B cell (primary cell): ENCODE measurements at regions not wholly inside any gene's neighbourhood (a gene's known extent, or its start where the extent isn't known, plus 50 kb on each side); places are given as distances from the start of the nearest gene placed in this dataset.

Experiments
- ATAC-seq: fragments of 200-7000 bp; cut with Tn5 transposase; one replicate; pipeline ENCODE4 v1.10.0; 2021; ENCODE audit warnings: low read depth, mild to moderate bottlenecking, moderate number of reproducible peaks, moderate library complexity
- CTCF ChIA-PET: fragments of 350-600 bp; sonication (Branson Sonifier 250); formaldehyde crosslinking; loops from one replicate; lab custom pipeline; 2021; ENCODE audit warnings: antibody characterized with exemption, inconsistent platforms; lab: Charles Lee
- POLR2A ChIA-PET: fragments of 350-600 bp; sonication (Branson Sonifier 250); formaldehyde crosslinking; loops from one replicate; lab custom pipeline; 2021; ENCODE audit warnings: antibody characterized with exemption; lab: Charles Lee
- DNase-seq: peaks from one replicate; pipeline ENCODE4 v3.0.0; 2013
- H2AFZ ChIP-seq: 2 replicates; pipeline ENCODE4 v1.6.1; 2012; ENCODE audit warnings: mild to moderate bottlenecking, low read depth, low read length; ENCODE audit not compliant: insufficient read depth, poor library complexity, severe bottlenecking
- H3K27ac ChIP-seq, 2 donors: 1 replicate in 1 of 2; 2 replicates in 1 of 2; pipeline ENCODE4 v1.5.1; 2012 to 2013; ENCODE audit warnings: low read length in 2 of 2, mild to moderate bottlenecking in 2 of 2, moderate library complexity in 1 of 2
- H3K27me3 ChIP-seq, 4 experiments: fragments of 200-600 bp in 1 of 4; sonication (generic) in 1 of 4; replicated peaks in 1 of 4; 1 replicate in 2 of 4; 2 replicates in 2 of 4; pipeline versions ENCODE4 v1.6.1 to v1.7.0; 2013 to 2016; ENCODE audit warnings: low read length in 3 of 4, mild to moderate bottlenecking in 2 of 4, mixed read lengths in 1 of 4, moderate library complexity in 1 of 4; ENCODE audit not compliant: insufficient read depth in 4 of 4, control insufficient read depth in 3 of 4; ENCODE audit errors: control extremely low read depth in 1 of 4
- H3K36me3 ChIP-seq, 2 experiments: replicated peaks in 1 of 2; 1 replicate in 1 of 2; 2 replicates in 1 of 2; pipeline versions ENCODE4 v1.6.1 to v1.7.1; 2013; ENCODE audit warnings: low read length in 1 of 2; ENCODE audit not compliant: insufficient read depth in 2 of 2, control insufficient read depth in 1 of 2; ENCODE audit errors: control extremely low read depth in 1 of 2, extremely low read depth in 1 of 2
- H3K4me1 ChIP-seq, 2 donors: fragments of 200-600 bp in 1 of 2; sonication (generic) in 1 of 2; 1 replicate in 1 of 2; 2 replicates in 1 of 2; pipeline versions ENCODE4 v1.5.1 to v1.6.1; 2013 to 2017; ENCODE audit warnings: low read length in 2 of 2; ENCODE audit not compliant: control insufficient read depth in 2 of 2, insufficient read depth in 2 of 2
- H3K4me2 ChIP-seq: replicated peaks from 2 replicates; pipeline ENCODE3; 2012; ENCODE audit warnings: mild to moderate bottlenecking, low read depth, low read length; ENCODE audit not compliant: poor library complexity, severe bottlenecking
- H3K4me3 ChIP-seq, 5 experiments: fragments of 200-600 bp in 1 of 5; sonication (generic) in 1 of 5; 1 replicate in 3 of 5; 2 replicates in 2 of 5; pipeline versions ENCODE4 v1.5.1 to v1.7.0; 2011 to 2016; ENCODE audit warnings: low read length in 4 of 5, mild to moderate bottlenecking in 4 of 5, low read depth in 2 of 5, control low read depth in 1 of 5, moderate library complexity in 1 of 5; ENCODE audit not compliant: insufficient read depth in 1 of 5; ENCODE audit errors: control extremely low read depth in 1 of 5, extremely low read depth in 1 of 5
- H3K79me2 ChIP-seq: fragments of 200-600 bp; sonication (generic); one replicate; pipeline ENCODE4 v1.6.0; 2016; ENCODE audit warnings: low read length; ENCODE audit not compliant: control insufficient read depth, insufficient read depth
- H3K9ac ChIP-seq: fragments of 200-600 bp; sonication (generic); 2 replicates; pipeline ENCODE4 v1.6.1; 2017; ENCODE audit warnings: mild to moderate bottlenecking, low read length, moderate library complexity
- H3K9me3 ChIP-seq, 3 donors: one replicate each; pipeline versions ENCODE4 v1.6.1 to v1.7.1; 2013; ENCODE audit warnings: low read length in 2 of 3; ENCODE audit not compliant: control insufficient read depth in 2 of 3, insufficient read depth in 1 of 3; ENCODE audit errors: control extremely low read depth in 1 of 3
- H4K20me1 ChIP-seq: 2 replicates; pipeline ENCODE4 v1.6.0; 2012; ENCODE audit warnings: mild to moderate bottlenecking, low read length; ENCODE audit not compliant: insufficient read depth, control insufficient read depth, poor library complexity, severe bottlenecking
- H3K27ac Mint-ChIP-seq: one replicate; pipeline ENCODE4 v1.8.0; 2021; ENCODE audit warnings: mixed read lengths
- H3K27me3 Mint-ChIP-seq: one replicate; pipeline ENCODE4 v1.8.0; 2021; ENCODE audit warnings: mixed read lengths
- H3K4me1 Mint-ChIP-seq: one replicate; pipeline ENCODE4 v1.8.0; 2021; ENCODE audit warnings: mixed read lengths
- H3K4me3 Mint-ChIP-seq: one replicate; pipeline ENCODE4 v1.8.0; 2021; ENCODE audit warnings: mixed read lengths
- H3K9me3 Mint-ChIP-seq: one replicate; pipeline ENCODE4 v1.8.0; 2022; ENCODE audit warnings: mixed read lengths; ENCODE audit not compliant: insufficient read depth
- EZH2 ChIP-seq: IDR thresholded peaks from 2 replicates; pipeline ENCODE4 v1.6.1; 2012; ENCODE audit warnings: borderline replicate concordance, low read depth, mild to moderate bottlenecking, moderate library complexity, low read length; ENCODE audit not compliant: insufficient read depth, poor library complexity, severe bottlenecking
- WGBS: methylation state at CpG from one replicate; pipeline ENCODE4 v1.1.5; 2013; ENCODE audit warnings: missing lambda C conversion rate; ENCODE audit not compliant: insufficient coverage; 5-methylcytosine and 5-hydroxymethylcytosine counted together
- intact Hi-C: fragments of 100-400 bp; cut with micrococcal nuclease; formaldehyde crosslinking; loops from one replicate; pipeline ENCODE4 v1.10.0; 2022
- TF ChIP-seq, protein P1 (sequence below): fragments of 200-600 bp; IDR thresholded peaks from one replicate; pipeline ENCODE4 v1.8.0; 2022; ENCODE audit warnings: antibody characterized with exemption, mild to moderate bottlenecking

DNA sequence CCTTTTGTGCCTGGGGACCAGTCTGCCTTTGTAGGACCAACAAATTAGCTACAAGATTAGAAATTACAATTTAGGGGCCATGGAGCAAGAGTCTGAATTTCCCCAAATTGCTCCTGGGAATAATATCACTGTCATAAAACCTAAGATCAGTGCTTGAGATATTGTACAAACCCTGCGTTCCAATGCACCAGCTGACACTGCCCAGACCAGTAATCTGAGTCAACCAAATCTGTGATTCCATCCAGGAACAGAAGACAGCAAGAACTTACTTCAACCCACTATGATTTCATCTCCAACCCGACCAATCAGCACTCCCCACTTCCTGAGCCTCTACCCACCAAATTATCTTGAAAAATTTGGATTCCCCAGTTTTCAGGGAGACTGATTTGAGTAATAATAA, 1305.0 kb upstream of the NRXN1 start:
- intact Hi-C loops: no loop called here
- H3K27ac Mint-ChIP-seq: no peak overlapping the region
- Histone ChIP-seq H3K79me2 (no peaks in the 10 kb centered on the region), H3K4me2 (no peak overlapping the region), H3K4me3 (no peak overlapping the region), H3K9me3 (peaks cover 0 to 1% (median 0%) of the 10 kb centered on the region in 3 donors), H4K20me1 (no peaks in the 10 kb centered on the region), H3K27me3 (no peaks in the 10 kb centered on the region), H3K4me1 (no peaks in the 10 kb centered on the region), H2AFZ (no peak overlapping the region), H3K27ac (no peak overlapping the region), H3K9ac (no peak overlapping the region), H3K36me3 (no peaks in the 10 kb centered on the region)
- DNase-seq (no peak), ATAC-seq (no peak)
- H3K9me3 Mint-ChIP-seq: no peaks in the 10 kb centered on the region
- POLR2A ChIA-PET: no interaction called here
- no peak overlapping the region for H3K4me3 Mint-ChIP-seq
- TF ChIP-seq, protein P1, sequence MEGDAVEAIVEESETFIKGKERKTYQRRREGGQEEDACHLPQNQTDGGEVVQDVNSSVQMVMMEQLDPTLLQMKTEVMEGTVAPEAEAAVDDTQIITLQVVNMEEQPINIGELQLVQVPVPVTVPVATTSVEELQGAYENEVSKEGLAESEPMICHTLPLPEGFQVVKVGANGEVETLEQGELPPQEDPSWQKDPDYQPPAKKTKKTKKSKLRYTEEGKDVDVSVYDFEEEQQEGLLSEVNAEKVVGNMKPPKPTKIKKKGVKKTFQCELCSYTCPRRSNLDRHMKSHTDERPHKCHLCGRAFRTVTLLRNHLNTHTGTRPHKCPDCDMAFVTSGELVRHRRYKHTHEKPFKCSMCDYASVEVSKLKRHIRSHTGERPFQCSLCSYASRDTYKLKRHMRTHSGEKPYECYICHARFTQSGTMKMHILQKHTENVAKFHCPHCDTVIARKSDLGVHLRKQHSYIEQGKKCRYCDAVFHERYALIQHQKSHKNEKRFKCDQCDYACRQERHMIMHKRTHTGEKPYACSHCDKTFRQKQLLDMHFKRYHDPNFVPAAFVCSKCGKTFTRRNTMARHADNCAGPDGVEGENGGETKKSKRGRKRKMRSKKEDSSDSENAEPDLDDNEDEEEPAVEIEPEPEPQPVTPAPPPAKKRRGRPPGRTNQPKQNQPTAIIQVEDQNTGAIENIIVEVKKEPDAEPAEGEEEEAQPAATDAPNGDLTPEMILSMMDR: no peak
- no peak for TF ChIP-seq EZH2
- 75% methylated on average over 2 of the region's 2 CpGs for WGBS
- no peaks in the 10 kb centered on the region for H3K4me1 Mint-ChIP-seq
- CTCF ChIA-PET: no interaction called here
- no peaks in the 10 kb centered on the region for H3K27me3 Mint-ChIP-seq

DNA sequence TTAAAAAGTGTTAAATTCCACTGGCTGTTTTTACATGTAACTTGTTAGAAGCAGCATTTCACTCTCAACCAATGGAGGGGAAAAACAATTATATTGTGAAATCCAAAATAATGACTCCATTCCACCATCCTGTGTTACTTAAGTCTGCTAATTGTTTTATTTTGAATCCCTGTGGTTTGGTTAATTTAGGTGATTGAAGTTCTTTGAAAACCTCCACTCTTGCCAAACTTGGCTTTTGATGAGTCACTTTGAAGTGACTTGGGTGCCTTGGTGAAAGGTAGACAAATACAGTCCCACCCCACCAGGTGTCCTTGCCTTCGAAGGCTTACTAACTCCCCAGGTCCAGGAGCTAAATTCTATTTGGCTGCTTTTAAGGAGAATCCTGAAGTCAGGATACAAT, 1303.8 kb upstream of the NRXN1 start:
- ChIA-PET CTCF (no interaction called here), POLR2A (no interaction called here)
- Histone ChIP-seq H3K4me3 (no peak overlapping the region), H3K9ac (no peak overlapping the region), H3K36me3 (no peaks in the 10 kb centered on the region), H4K20me1 (no peaks in the 10 kb centered on the region), H3K4me2 (no peak overlapping the region), H3K79me2 (no peaks in the 10 kb centered on the region), H3K4me1 (no peaks in the 10 kb centered on the region), H3K27me3 (no peaks in the 10 kb centered on the region), H3K9me3 (peaks cover 0 to 1% (median under 1%) of the 10 kb centered on the region in 3 donors), H3K27ac (no peak overlapping the region), H2AFZ (no peak overlapping the region)
- Mint-ChIP-seq H3K27me3 (no peaks in the 10 kb centered on the region), H3K4me1 (no peaks in the 10 kb centered on the region), H3K27ac (no peak overlapping the region), H3K9me3 (no peaks in the 10 kb centered on the region), H3K4me3 (no peak overlapping the region)
- TF ChIP-seq EZH2: no peak
- TF ChIP-seq, protein P1: no peak
- intact Hi-C loops: no loop called here
- ATAC-seq (no peak), DNase-seq (no peak)
- no CpG with 5 or more reads among the region's 1 CpG for WGBS
